B cell (primary cell): ENCODE measurements at regions not wholly inside any gene's neighbourhood (a gene's known extent, or its start where the extent isn't known, plus 50 kb on each side); places are given as distances from the start of the nearest gene placed in this dataset.

ENCODE experiments used
- ATAC-seq: fragments of 200-7000 bp; cut with Tn5 transposase; one replicate; pipeline ENCODE4 v1.10.0; 2021; ENCODE audit warnings: low read depth, mild to moderate bottlenecking, moderate number of reproducible peaks, moderate library complexity
- CTCF ChIA-PET: fragments of 350-600 bp; sonication (Branson Sonifier 250); formaldehyde crosslinking; loops from one replicate; lab custom pipeline; 2021; ENCODE audit warnings: antibody characterized with exemption, inconsistent platforms; lab: Charles Lee
- POLR2A ChIA-PET: fragments of 350-600 bp; sonication (Branson Sonifier 250); formaldehyde crosslinking; loops from one replicate; lab custom pipeline; 2021; ENCODE audit warnings: antibody characterized with exemption; lab: Charles Lee
- DNase-seq: peaks from one replicate; pipeline ENCODE4 v3.0.0; 2013
- H2AFZ ChIP-seq: 2 replicates; pipeline ENCODE4 v1.6.1; 2012; ENCODE audit warnings: mild to moderate bottlenecking, low read depth, low read length; ENCODE audit not compliant: insufficient read depth, poor library complexity, severe bottlenecking
- H3K27ac ChIP-seq, 2 donors: 1 replicate in 1 of 2; 2 replicates in 1 of 2; pipeline ENCODE4 v1.5.1; 2012 to 2013; ENCODE audit warnings: low read length in 2 of 2, mild to moderate bottlenecking in 2 of 2, moderate library complexity in 1 of 2
- H3K27me3 ChIP-seq, 4 experiments: fragments of 200-600 bp in 1 of 4; sonication (generic) in 1 of 4; replicated peaks in 1 of 4; 1 replicate in 2 of 4; 2 replicates in 2 of 4; pipeline versions ENCODE4 v1.6.1 to v1.7.0; 2013 to 2016; ENCODE audit warnings: low read length in 3 of 4, mild to moderate bottlenecking in 2 of 4, mixed read lengths in 1 of 4, moderate library complexity in 1 of 4; ENCODE audit not compliant: insufficient read depth in 4 of 4, control insufficient read depth in 3 of 4; ENCODE audit errors: control extremely low read depth in 1 of 4
- H3K36me3 ChIP-seq, 2 experiments: replicated peaks in 1 of 2; 1 replicate in 1 of 2; 2 replicates in 1 of 2; pipeline versions ENCODE4 v1.6.1 to v1.7.1; 2013; ENCODE audit warnings: low read length in 1 of 2; ENCODE audit not compliant: insufficient read depth in 2 of 2, control insufficient read depth in 1 of 2; ENCODE audit errors: control extremely low read depth in 1 of 2, extremely low read depth in 1 of 2
- H3K4me1 ChIP-seq, 2 donors: fragments of 200-600 bp in 1 of 2; sonication (generic) in 1 of 2; 1 replicate in 1 of 2; 2 replicates in 1 of 2; pipeline versions ENCODE4 v1.5.1 to v1.6.1; 2013 to 2017; ENCODE audit warnings: low read length in 2 of 2; ENCODE audit not compliant: control insufficient read depth in 2 of 2, insufficient read depth in 2 of 2
- H3K4me2 ChIP-seq: replicated peaks from 2 replicates; pipeline ENCODE3; 2012; ENCODE audit warnings: mild to moderate bottlenecking, low read depth, low read length; ENCODE audit not compliant: poor library complexity, severe bottlenecking
- H3K4me3 ChIP-seq, 5 experiments: fragments of 200-600 bp in 1 of 5; sonication (generic) in 1 of 5; 1 replicate in 3 of 5; 2 replicates in 2 of 5; pipeline versions ENCODE4 v1.5.1 to v1.7.0; 2011 to 2016; ENCODE audit warnings: low read length in 4 of 5, mild to moderate bottlenecking in 4 of 5, low read depth in 2 of 5, control low read depth in 1 of 5, moderate library complexity in 1 of 5; ENCODE audit not compliant: insufficient read depth in 1 of 5; ENCODE audit errors: control extremely low read depth in 1 of 5, extremely low read depth in 1 of 5
- H3K79me2 ChIP-seq: fragments of 200-600 bp; sonication (generic); one replicate; pipeline ENCODE4 v1.6.0; 2016; ENCODE audit warnings: low read length; ENCODE audit not compliant: control insufficient read depth, insufficient read depth
- H3K9ac ChIP-seq: fragments of 200-600 bp; sonication (generic); 2 replicates; pipeline ENCODE4 v1.6.1; 2017; ENCODE audit warnings: mild to moderate bottlenecking, low read length, moderate library complexity
- H3K9me3 ChIP-seq, 3 donors: one replicate each; pipeline versions ENCODE4 v1.6.1 to v1.7.1; 2013; ENCODE audit warnings: low read length in 2 of 3; ENCODE audit not compliant: control insufficient read depth in 2 of 3, insufficient read depth in 1 of 3; ENCODE audit errors: control extremely low read depth in 1 of 3
- H4K20me1 ChIP-seq: 2 replicates; pipeline ENCODE4 v1.6.0; 2012; ENCODE audit warnings: mild to moderate bottlenecking, low read length; ENCODE audit not compliant: insufficient read depth, control insufficient read depth, poor library complexity, severe bottlenecking
- H3K27ac Mint-ChIP-seq: one replicate; pipeline ENCODE4 v1.8.0; 2021; ENCODE audit warnings: mixed read lengths
- H3K27me3 Mint-ChIP-seq: one replicate; pipeline ENCODE4 v1.8.0; 2021; ENCODE audit warnings: mixed read lengths
- H3K4me1 Mint-ChIP-seq: one replicate; pipeline ENCODE4 v1.8.0; 2021; ENCODE audit warnings: mixed read lengths
- H3K4me3 Mint-ChIP-seq: one replicate; pipeline ENCODE4 v1.8.0; 2021; ENCODE audit warnings: mixed read lengths
- H3K9me3 Mint-ChIP-seq: one replicate; pipeline ENCODE4 v1.8.0; 2022; ENCODE audit warnings: mixed read lengths; ENCODE audit not compliant: insufficient read depth
- EZH2 ChIP-seq: IDR thresholded peaks from 2 replicates; pipeline ENCODE4 v1.6.1; 2012; ENCODE audit warnings: borderline replicate concordance, low read depth, mild to moderate bottlenecking, moderate library complexity, low read length; ENCODE audit not compliant: insufficient read depth, poor library complexity, severe bottlenecking
- WGBS: methylation state at CpG from one replicate; pipeline ENCODE4 v1.1.5; 2013; ENCODE audit warnings: missing lambda C conversion rate; ENCODE audit not compliant: insufficient coverage; 5-methylcytosine and 5-hydroxymethylcytosine counted together
- intact Hi-C: fragments of 100-400 bp; cut with micrococcal nuclease; formaldehyde crosslinking; loops from one replicate; pipeline ENCODE4 v1.10.0; 2022
- TF ChIP-seq, protein P1 (sequence below): fragments of 200-600 bp; IDR thresholded peaks from one replicate; pipeline ENCODE4 v1.8.0; 2022; ENCODE audit warnings: antibody characterized with exemption, mild to moderate bottlenecking

DNA sequence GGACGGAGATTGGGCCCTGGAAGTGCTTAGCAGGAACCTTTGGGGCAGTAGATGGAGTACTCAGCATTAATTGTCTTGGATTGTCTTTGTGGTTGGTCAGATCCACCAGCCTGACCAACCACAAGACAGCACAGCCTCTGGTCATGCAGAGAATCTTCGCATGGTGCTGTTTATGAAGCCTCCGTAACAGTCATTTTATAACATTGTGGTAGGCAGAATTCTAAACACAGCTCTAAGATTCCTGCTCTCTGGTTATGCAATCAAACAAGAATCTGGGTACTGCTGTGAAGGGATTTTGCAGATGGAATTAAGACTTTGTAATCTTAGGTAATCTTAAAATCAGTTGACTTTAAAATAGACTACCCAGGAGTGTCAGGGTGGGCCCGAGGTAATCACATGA lies 312.2 kb upstream of the GOT2 start:
- 70% methylated on average over 2 of the region's 4 CpGs for WGBS
- no peaks in the 10 kb centered on the region for H3K27me3 Mint-ChIP-seq
- H3K79me2 ChIP-seq = no peaks in the 10 kb centered on the region

DNA sequence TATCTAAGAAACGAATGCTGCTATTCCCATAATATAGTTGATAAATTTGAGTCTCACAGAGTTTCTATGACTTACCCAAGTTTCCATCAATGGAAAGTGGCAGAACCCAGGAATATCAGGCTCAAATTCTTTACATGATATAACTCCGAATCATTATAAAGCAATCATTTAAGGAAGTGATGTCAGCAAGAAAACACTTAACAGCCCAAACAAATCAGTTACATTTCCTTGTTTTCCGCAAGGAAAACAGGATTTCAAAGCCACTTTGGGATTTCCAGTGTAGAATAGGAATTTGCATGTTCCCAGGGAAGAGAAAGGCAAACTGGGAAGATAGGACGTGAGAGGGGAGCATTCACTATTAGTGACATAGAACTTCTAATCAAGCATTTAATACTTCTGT lies 311.4 kb upstream of the GOT2 start:
- H3K4me1 Mint-ChIP-seq = no peaks in the 10 kb centered on the region
- Histone ChIP-seq H2AFZ (no peak overlapping the region), H3K4me2 (no peak overlapping the region), H3K4me1 (no peaks in the 10 kb centered on the region), H3K9me3 (no peaks in the 10 kb centered on the region), H3K36me3 (no peaks in the 10 kb centered on the region), H3K79me2 (no peaks in the 10 kb centered on the region), H3K9ac (no peak overlapping the region), H3K4me3 (no peak overlapping the region), H3K27me3 (no peaks in the 10 kb centered on the region), H4K20me1 (no peaks in the 10 kb centered on the region), H3K27ac (no peak overlapping the region)
- ChIA-PET POLR2A (no interaction called here), CTCF (no interaction called here)
- DNase-seq (no peak), ATAC-seq (no peak)
- H3K4me3 Mint-ChIP-seq = no peak overlapping the region
- no peaks in the 10 kb centered on the region for H3K9me3 Mint-ChIP-seq
- H3K27ac Mint-ChIP-seq = no peak overlapping the region
- intact Hi-C loops = no loop called here
- TF ChIP-seq, protein P1, sequence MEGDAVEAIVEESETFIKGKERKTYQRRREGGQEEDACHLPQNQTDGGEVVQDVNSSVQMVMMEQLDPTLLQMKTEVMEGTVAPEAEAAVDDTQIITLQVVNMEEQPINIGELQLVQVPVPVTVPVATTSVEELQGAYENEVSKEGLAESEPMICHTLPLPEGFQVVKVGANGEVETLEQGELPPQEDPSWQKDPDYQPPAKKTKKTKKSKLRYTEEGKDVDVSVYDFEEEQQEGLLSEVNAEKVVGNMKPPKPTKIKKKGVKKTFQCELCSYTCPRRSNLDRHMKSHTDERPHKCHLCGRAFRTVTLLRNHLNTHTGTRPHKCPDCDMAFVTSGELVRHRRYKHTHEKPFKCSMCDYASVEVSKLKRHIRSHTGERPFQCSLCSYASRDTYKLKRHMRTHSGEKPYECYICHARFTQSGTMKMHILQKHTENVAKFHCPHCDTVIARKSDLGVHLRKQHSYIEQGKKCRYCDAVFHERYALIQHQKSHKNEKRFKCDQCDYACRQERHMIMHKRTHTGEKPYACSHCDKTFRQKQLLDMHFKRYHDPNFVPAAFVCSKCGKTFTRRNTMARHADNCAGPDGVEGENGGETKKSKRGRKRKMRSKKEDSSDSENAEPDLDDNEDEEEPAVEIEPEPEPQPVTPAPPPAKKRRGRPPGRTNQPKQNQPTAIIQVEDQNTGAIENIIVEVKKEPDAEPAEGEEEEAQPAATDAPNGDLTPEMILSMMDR = no peak
- TF ChIP-seq EZH2 = no peak
- no peaks in the 10 kb centered on the region for H3K27me3 Mint-ChIP-seq
- WGBS = no CpG with 5 or more reads among the region's 4 CpGs

More for the DNA sequence above, 312.2 kb upstream of the GOT2 start:
- ChIA-PET POLR2A (no interaction called here), CTCF (no interaction called here)
- no peak overlapping the region for H3K4me3 ChIP-seq
- no peak overlapping the region for H3K9ac ChIP-seq
- no peak overlapping the region for H2AFZ ChIP-seq
- TF ChIP-seq, protein P1 = no peak
- no peak for TF ChIP-seq EZH2
- Mint-ChIP-seq H3K4me3 (no peak overlapping the region), H3K4me1 (no peaks in the 10 kb centered on the region), H3K27ac (no peak overlapping the region), H3K9me3 (no peaks in the 10 kb centered on the region)
- ATAC-seq = no peak
- no peaks in the 10 kb centered on the region for H3K27me3 ChIP-seq
- DNase-seq = no peak
- no peak overlapping the region for H3K27ac ChIP-seq
- intact Hi-C loops = no loop called here
- no peaks in the 10 kb centered on the region for H3K4me1 ChIP-seq
- no peaks in the 10 kb centered on the region for H4K20me1 ChIP-seq
- no peaks in the 10 kb centered on the region for H3K36me3 ChIP-seq
- H3K4me2 ChIP-seq = no peak overlapping the region
- no peaks in the 10 kb centered on the region for H3K9me3 ChIP-seq
